ENCODE measurements at regions not wholly inside any gene's neighbourhood (a gene's known extent, or its start where the extent isn't known, plus 50 kb on each side); places are given as distances from the start of the nearest gene placed in this dataset.

- no peak overlapping the region for H3K9ac ChIP-seq (ENCODE audit: insufficient read depth, low read length, poor library complexity, severe bottlenecking)
- peaks cover 10 to 31% (median 13%) of the 10 kb centered on the region in 7 donors for H3K9me3 Mint-ChIP-seq
- H3K27ac ChIP-seq (ENCODE audit: low read depth in 1 of 2, low read length in 2 of 2) = no peak overlapping the region
- H3K27ac Mint-ChIP-seq = no peak overlapping the region
- no peak for TF ChIP-seq CTCF (IDR thresholded peaks at IDR 0.05)
- H3K9me3 ChIP-seq (replicated peaks in 1 of 2; ENCODE audit: control insufficient read depth in 1 of 2, insufficient read depth in 1 of 2, low read length in 2 of 2) = peaks cover 20 to 32% of the 10 kb centered on the region in 2 donors
- WGBS (ENCODE audit: insufficient coverage) = no CpG with 5 or more reads among the region's 2 CpGs
- H3K4me1 ChIP-seq (ENCODE audit: control insufficient read depth in 1 of 2, insufficient read depth in 2 of 2, low read length in 2 of 2) = no peaks in the 10 kb centered on the region
- H3K36me3 Mint-ChIP-seq = no peaks in the 10 kb centered on the region
- intact Hi-C loops (cut with micrococcal nuclease) = no loop called here
- H3K79me2 ChIP-seq (ENCODE audit: insufficient read depth, low read length) = no peaks in the 10 kb centered on the region
- H3K4me2 ChIP-seq (replicated peaks; ENCODE audit: extremely low read depth, low read length, poor library complexity, severe bottlenecking) = no peak overlapping the region
- H3K27me3 ChIP-seq (ENCODE audit: control insufficient read depth in 2 of 2, insufficient read depth in 2 of 2, low read length in 2 of 2) = no peaks in the 10 kb centered on the region
- H3K4me3 ChIP-seq (replicated peaks in 1 of 3; ENCODE audit: low read depth in 2 of 3, low read length in 3 of 3) = no peak overlapping the region
- DNase-seq = no peak
- peaks cover 0 to 2% (median 0%) of the 10 kb centered on the region in 3 donors for H3K27me3 Mint-ChIP-seq (ENCODE audit: low read depth in 3 of 3)
- H3K4me1 Mint-ChIP-seq = no peaks in the 10 kb centered on the region
- H3K36me3 ChIP-seq (replicated peaks in 1 of 2; ENCODE audit: control insufficient read depth in 1 of 2, insufficient read depth in 2 of 2, low read length in 2 of 2) = no peaks in the 10 kb centered on the region
- no peak overlapping the region for H3K4me3 Mint-ChIP-seq
- H2AFZ ChIP-seq (ENCODE audit: insufficient read depth, low read depth, low read length, poor library complexity, severe bottlenecking) = no peak overlapping the region
- no peaks in the 10 kb centered on the region for H4K20me1 ChIP-seq (ENCODE audit: insufficient read depth, low read length)
Observed at GRCh38 chr12:58678753-58679152, 241.6 kb downstream of the LRIG3 start.

- Histone ChIP-seq H3K79me2 (ENCODE audit: insufficient read depth, low read length) (no peaks in the 10 kb centered on the region), H3K4me3 (replicated peaks in 1 of 3; ENCODE audit: low read depth in 2 of 3, low read length in 3 of 3) (no peak overlapping the region), H3K4me2 (replicated peaks; ENCODE audit: extremely low read depth, low read length, poor library complexity, severe bottlenecking) (no peak overlapping the region), H2AFZ (ENCODE audit: insufficient read depth, low read depth, low read length, poor library complexity, severe bottlenecking) (no peak overlapping the region), H3K27me3 (ENCODE audit: control insufficient read depth in 2 of 2, insufficient read depth in 2 of 2, low read length in 2 of 2) (no peaks in the 10 kb centered on the region), H3K9me3 (replicated peaks in 1 of 2; ENCODE audit: control insufficient read depth in 1 of 2, insufficient read depth in 1 of 2, low read length in 2 of 2) (peaks cover 16 to 32% of the 10 kb centered on the region in 2 donors), H3K9ac (ENCODE audit: insufficient read depth, low read length, poor library complexity, severe bottlenecking) (no peak overlapping the region), H3K27ac (ENCODE audit: low read depth in 1 of 2, low read length in 2 of 2) (no peak overlapping the region), H3K4me1 (ENCODE audit: control insufficient read depth in 1 of 2, insufficient read depth in 2 of 2, low read length in 2 of 2) (no peaks in the 10 kb centered on the region), H4K20me1 (ENCODE audit: insufficient read depth, low read length) (no peaks in the 10 kb centered on the region), H3K36me3 (replicated peaks in 1 of 2; ENCODE audit: control insufficient read depth in 1 of 2, insufficient read depth in 2 of 2, low read length in 2 of 2) (no peaks in the 10 kb centered on the region)
- no peaks in the 10 kb centered on the region for H3K27me3 Mint-ChIP-seq (ENCODE audit: low read depth in 3 of 3)
- intact Hi-C loops (cut with micrococcal nuclease) = no loop called here
- peaks cover 8 to 25% (median 11%) of the 10 kb centered on the region in 7 donors for H3K9me3 Mint-ChIP-seq
- no peaks in the 10 kb centered on the region for H3K36me3 Mint-ChIP-seq
- TF ChIP-seq CTCF (IDR thresholded peaks at IDR 0.05) = no peak
- no peak overlapping the region for H3K27ac Mint-ChIP-seq
- WGBS (ENCODE audit: insufficient coverage) = no CpG with 5 or more reads among the region's 2 CpGs
- H3K4me3 Mint-ChIP-seq = no peak overlapping the region
- no peaks in the 10 kb centered on the region for H3K4me1 Mint-ChIP-seq
- no peak for DNase-seq
Observed at GRCh38 chr12:58681730-58682129, 238.6 kb downstream of the LRIG3 start.

Data from CD14-positive monocyte (primary cell).